ENCODE measurements at regions not wholly inside any gene's neighbourhood (a gene's known extent, or its start where the extent isn't known, plus 50 kb on each side); places are given as distances from the start of the nearest gene placed in this dataset.

DNA sequence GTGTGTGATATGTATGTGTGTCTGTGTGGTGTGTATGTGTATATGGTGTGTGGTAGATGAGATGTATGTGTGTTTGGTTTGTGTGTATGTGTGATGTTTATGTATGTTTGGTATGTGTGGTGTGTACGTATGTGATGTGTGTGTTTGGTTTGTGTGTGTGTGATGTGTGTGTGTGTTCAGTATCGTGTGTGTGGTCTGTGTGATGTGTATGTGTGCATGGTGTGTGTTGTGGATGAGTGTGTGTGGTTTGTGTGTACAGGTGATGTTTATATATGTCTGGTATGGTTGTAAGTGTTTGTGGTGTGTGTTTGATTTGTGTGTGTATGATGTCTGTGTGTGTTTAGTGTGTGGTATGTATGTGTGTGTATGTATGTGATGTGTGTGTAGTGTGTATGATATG lies 199.4 kb downstream of the SUDS3 start:
- H3K4me1 ChIP-seq, result no peaks in the 10 kb centered on the region
- intact Hi-C loops (cut with DNase I), result no loop called here
- WGBS, 3 donors, result 81 to 87% (median 82%) methylated on average over 2 of the region's 2 CpGs
- H3K27me3 ChIP-seq (ENCODE audit: insufficient read depth in 3 of 3, low read length in 2 of 3), result no peaks in the 10 kb centered on the region
- H3K36me3 ChIP-seq (ENCODE audit: insufficient read depth in 1 of 2, low read depth in 1 of 2), result no peaks in the 10 kb centered on the region
- TF ChIP-seq, protein P1, sequence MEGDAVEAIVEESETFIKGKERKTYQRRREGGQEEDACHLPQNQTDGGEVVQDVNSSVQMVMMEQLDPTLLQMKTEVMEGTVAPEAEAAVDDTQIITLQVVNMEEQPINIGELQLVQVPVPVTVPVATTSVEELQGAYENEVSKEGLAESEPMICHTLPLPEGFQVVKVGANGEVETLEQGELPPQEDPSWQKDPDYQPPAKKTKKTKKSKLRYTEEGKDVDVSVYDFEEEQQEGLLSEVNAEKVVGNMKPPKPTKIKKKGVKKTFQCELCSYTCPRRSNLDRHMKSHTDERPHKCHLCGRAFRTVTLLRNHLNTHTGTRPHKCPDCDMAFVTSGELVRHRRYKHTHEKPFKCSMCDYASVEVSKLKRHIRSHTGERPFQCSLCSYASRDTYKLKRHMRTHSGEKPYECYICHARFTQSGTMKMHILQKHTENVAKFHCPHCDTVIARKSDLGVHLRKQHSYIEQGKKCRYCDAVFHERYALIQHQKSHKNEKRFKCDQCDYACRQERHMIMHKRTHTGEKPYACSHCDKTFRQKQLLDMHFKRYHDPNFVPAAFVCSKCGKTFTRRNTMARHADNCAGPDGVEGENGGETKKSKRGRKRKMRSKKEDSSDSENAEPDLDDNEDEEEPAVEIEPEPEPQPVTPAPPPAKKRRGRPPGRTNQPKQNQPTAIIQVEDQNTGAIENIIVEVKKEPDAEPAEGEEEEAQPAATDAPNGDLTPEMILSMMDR (IDR thresholded peaks at IDR 0.05), result no peak
- no peaks in the 10 kb centered on the region for H3K9me3 ChIP-seq
- no peak overlapping the region for H3K27ac ChIP-seq
- ATAC-seq (no peak), DNase-seq (no peak)
- no peak overlapping the region for H3K4me3 ChIP-seq

DNA sequence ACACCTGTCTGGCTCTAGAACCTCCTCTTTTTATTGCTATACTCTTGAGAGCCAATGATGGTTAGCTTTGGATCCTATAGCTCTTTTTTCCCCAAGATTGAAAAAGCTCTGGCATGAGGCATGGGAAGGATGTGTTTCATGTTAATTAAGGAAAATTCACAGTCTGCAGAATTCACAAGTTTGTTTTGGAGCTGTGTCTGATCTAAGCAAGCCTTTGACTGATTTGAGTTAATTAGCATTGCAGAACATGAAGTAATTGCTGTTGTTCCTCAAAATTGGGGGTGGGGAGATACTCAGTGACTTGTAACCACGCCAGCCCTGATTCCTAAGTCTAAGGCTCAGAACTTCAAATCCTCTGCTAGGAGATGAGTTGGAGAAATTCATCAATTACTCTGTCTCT lies 205.0 kb downstream of the SUDS3 start:
- TF ChIP-seq, protein P1 (IDR thresholded peaks at IDR 0.05), result no peak
- 43 to 61% (median 48%) methylated on average over 1 of the region's 1 CpG for WGBS, 3 donors
- Histone ChIP-seq H3K4me1 (no peaks in the 10 kb centered on the region), H3K27ac (no peak overlapping the region), H3K4me3 (no peak overlapping the region), H3K36me3 (ENCODE audit: insufficient read depth in 1 of 2, low read depth in 1 of 2) (no peaks in the 10 kb centered on the region), H3K27me3 (ENCODE audit: insufficient read depth in 3 of 3, low read length in 2 of 3) (peaks cover 0 to 2% (median 0%) of the 10 kb centered on the region in 3 donors), H3K9me3 (peaks cover 2% of the 10 kb centered on the region)
- intact Hi-C loops (cut with DNase I), result no loop called here
- ATAC-seq (no peak), DNase-seq (no peak)

DNA sequence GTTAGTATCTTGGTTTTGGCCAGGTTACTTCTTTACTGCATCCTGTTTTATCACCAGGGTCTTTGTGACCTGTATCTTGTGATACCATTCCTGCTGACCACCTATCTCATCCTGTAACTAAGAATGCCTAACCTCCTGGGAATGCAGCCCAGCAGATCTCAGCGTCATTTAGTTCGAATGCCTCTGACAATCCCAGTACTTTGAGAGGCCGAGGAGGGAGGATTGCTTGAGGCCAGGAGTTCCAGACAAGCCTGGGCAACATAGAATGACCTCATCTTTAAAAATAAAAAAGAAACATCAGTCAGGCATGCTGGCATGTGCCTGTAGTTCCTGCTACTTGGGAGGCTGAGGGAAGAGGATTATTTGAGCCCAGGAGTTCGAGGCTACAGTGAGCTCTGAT lies 206.5 kb downstream of the SUDS3 start:
- H3K27ac ChIP-seq, result no peak overlapping the region
- H3K4me3 ChIP-seq, result no peak overlapping the region
- H3K4me1 ChIP-seq, result no peaks in the 10 kb centered on the region
- ATAC-seq (no peak), DNase-seq (no peak)
- TF ChIP-seq, protein P1 (IDR thresholded peaks at IDR 0.05), result no peak
- H3K36me3 ChIP-seq (ENCODE audit: insufficient read depth in 1 of 2, low read depth in 1 of 2), result no peaks in the 10 kb centered on the region
- H3K9me3 ChIP-seq, result peaks cover 6% of the 10 kb centered on the region
- H3K27me3 ChIP-seq (ENCODE audit: insufficient read depth in 3 of 3, low read length in 2 of 3), result peaks cover 0 to 2% (median 0%) of the 10 kb centered on the region in 3 donors
- intact Hi-C loops (cut with DNase I), result no loop called here
- 76 to 82% (median 78%) methylated on average over 4 of the region's 4 CpGs for WGBS, 3 donors

DNA sequence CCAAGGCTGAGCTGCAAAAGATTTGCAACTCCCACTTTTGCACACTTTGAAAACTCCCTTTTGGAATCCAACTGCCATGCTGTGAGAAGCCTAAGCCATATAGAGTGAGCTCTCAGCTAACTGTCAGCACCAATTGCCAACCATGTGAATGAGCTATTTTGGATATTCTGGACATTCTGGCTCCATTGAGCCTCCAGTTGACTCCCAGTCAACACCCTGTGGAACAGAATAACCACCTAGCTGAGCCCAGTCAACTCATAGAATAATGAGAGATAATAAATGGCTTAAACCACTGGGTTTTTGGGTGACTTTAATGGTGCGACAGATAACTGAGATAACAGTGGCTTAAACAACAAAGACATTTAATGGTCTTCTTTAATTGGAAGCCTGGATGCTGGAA lies 210.1 kb downstream of the SUDS3 start:
- DNase-seq (no peak), ATAC-seq (no peak)
- no peak overlapping the region for H3K27ac ChIP-seq
- peaks cover 6% of the 10 kb centered on the region for H3K9me3 ChIP-seq
- H3K36me3 ChIP-seq (ENCODE audit: insufficient read depth in 1 of 2, low read depth in 1 of 2), result no peaks in the 10 kb centered on the region
- intact Hi-C loops (cut with DNase I), result no loop called here
- 91 to 100% (median 97%) methylated on average over 1 of the region's 1 CpG for WGBS, 3 donors
- H3K4me3 ChIP-seq, result no peak overlapping the region
- H3K27me3 ChIP-seq (ENCODE audit: insufficient read depth in 3 of 3, low read length in 2 of 3), result peaks cover 0 to 2% (median 0%) of the 10 kb centered on the region in 3 donors
- no peaks in the 10 kb centered on the region for H3K4me1 ChIP-seq
- TF ChIP-seq, protein P1 (IDR thresholded peaks at IDR 0.05), result no peak

DNA sequence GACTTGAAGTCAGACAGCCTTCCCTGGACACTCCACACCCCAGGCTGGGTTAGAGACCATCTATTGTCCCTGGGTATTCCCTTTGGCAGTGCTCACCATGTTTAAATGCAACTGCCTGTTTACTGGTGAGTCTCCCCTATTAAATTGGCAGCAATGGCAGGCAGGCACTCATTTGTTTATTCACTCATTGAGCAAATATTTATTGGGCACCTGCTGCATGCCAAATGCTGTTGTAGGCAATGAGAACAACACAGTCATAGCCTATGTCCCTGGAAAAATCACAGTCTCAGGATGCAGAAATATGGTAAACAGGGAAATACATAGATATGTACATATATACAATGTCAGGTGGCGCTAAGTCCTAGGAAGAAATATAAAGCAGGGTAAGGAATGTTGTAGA lies 212.8 kb downstream of the SUDS3 start:
- H3K4me1 ChIP-seq, result no peaks in the 10 kb centered on the region
- H3K4me3 ChIP-seq, result no peak overlapping the region
- 79 to 97% (median 81%) methylated on average over 1 of the region's 1 CpG for WGBS, 3 donors
- H3K27me3 ChIP-seq (ENCODE audit: insufficient read depth in 3 of 3, low read length in 2 of 3), result peaks cover 0 to 2% (median 0%) of the 10 kb centered on the region in 3 donors
- no peak overlapping the region for H3K27ac ChIP-seq
- peaks cover 6% of the 10 kb centered on the region for H3K9me3 ChIP-seq
- H3K36me3 ChIP-seq (ENCODE audit: insufficient read depth in 1 of 2, low read depth in 1 of 2), result no peaks in the 10 kb centered on the region
- DNase-seq, result no peak
- intact Hi-C loops (cut with DNase I), result no loop called here
- TF ChIP-seq, protein P1 (IDR thresholded peaks at IDR 0.05), result no peak
- ATAC-seq, result no peak

Data from psoas muscle (tissue), 7 donors.